ENCODE measurements at regions not wholly inside any gene's neighbourhood (a gene's known extent, or its start where the extent isn't known, plus 50 kb on each side); places are given as distances from the start of the nearest gene placed in this dataset.
A peak's percentile ranks its signal among the peaks of the same experiment; 100 is the strongest.

GRCh38 chr2:128789221-128789620 is 470.6 kb upstream of the HS6ST1 start:
- Histone ChIP-seq H3K27ac (no peak overlapping the region), H3K9me3 (no peaks in the 10 kb centered on the region), H3K36me3 (ENCODE audit: insufficient read depth in 1 of 2, low read depth in 1 of 2) (no peaks in the 10 kb centered on the region), H3K4me1 (no peaks in the 10 kb centered on the region), H3K4me3 (no peak overlapping the region), H3K27me3 (ENCODE audit: insufficient read depth in 3 of 3, low read length in 2 of 3) (no peaks in the 10 kb centered on the region)
- intact Hi-C loops (cut with DNase I), result no loop called here
- no peak for DNase-seq
- TF ChIP-seq CTCF (IDR thresholded peaks at IDR 0.05), result no peak
- 58 to 64% (median 60%) methylated on average over 6 of the region's 6 CpGs for WGBS, 3 donors
- no peak for ATAC-seq

- 84 to 86% (median 86%) methylated on average over 21 of the region's 21 CpGs for WGBS, 3 donors
- intact Hi-C loops (cut with DNase I), result loop anchor here in 1 of 2 donors (5.0 kb wide), 1 partner anchor 452 kb away; no protein-coding TSS in a partner anchor
- DNase-seq, result no peak
Observed at GRCh38 chr2:128789776-128790455, 471.2 kb upstream of the HS6ST1 start.

GRCh38 chr2:128790541-128791001 is 471.9 kb upstream of the HS6ST1 start:
- intact Hi-C loops (cut with DNase I), result loop anchor here in 1 of 2 donors (5.0 kb wide), 1 partner anchor 452 kb away; no protein-coding TSS in a partner anchor
- 76 to 79% (median 76%) methylated on average over 14 of the region's 14 CpGs for WGBS, 3 donors
- TF ChIP-seq CTCF (IDR thresholded peaks at IDR 0.05), result no peak
- no peak for ATAC-seq
- H3K36me3 ChIP-seq (ENCODE audit: insufficient read depth in 1 of 2, low read depth in 1 of 2), result no peaks in the 10 kb centered on the region
- no peak for DNase-seq
- no peak overlapping the region for H3K27ac ChIP-seq
- H3K27me3 ChIP-seq (ENCODE audit: insufficient read depth in 3 of 3, low read length in 2 of 3), result no peaks in the 10 kb centered on the region
- no peaks in the 10 kb centered on the region for H3K9me3 ChIP-seq
- H3K4me1 ChIP-seq, result no peaks in the 10 kb centered on the region
- H3K4me3 ChIP-seq, result no peak overlapping the region

More at GRCh38 chr2:128789776-128790455, 471.2 kb upstream of the HS6ST1 start:
- no peak for TF ChIP-seq CTCF (IDR thresholded peaks at IDR 0.05)
- H3K27ac ChIP-seq, result no peak overlapping the region
- H3K4me1 ChIP-seq, result no peaks in the 10 kb centered on the region
- H3K36me3 ChIP-seq (ENCODE audit: insufficient read depth in 1 of 2, low read depth in 1 of 2), result no peaks in the 10 kb centered on the region
- no peaks in the 10 kb centered on the region for H3K27me3 ChIP-seq (ENCODE audit: insufficient read depth in 3 of 3, low read length in 2 of 3)
- ATAC-seq, result no peak
- no peak overlapping the region for H3K4me3 ChIP-seq
- H3K9me3 ChIP-seq, result no peaks in the 10 kb centered on the region

- Histone ChIP-seq H3K27me3 (ENCODE audit: insufficient read depth in 3 of 3, low read length in 2 of 3) (no peaks in the 10 kb centered on the region), H3K27ac (no peak overlapping the region), H3K4me3 (no peak overlapping the region), H3K4me1 (no peaks in the 10 kb centered on the region), H3K36me3 (ENCODE audit: insufficient read depth in 1 of 2, low read depth in 1 of 2) (no peaks in the 10 kb centered on the region), H3K9me3 (no peaks in the 10 kb centered on the region)
- peak in 3 of 4 donors; percentile 16 to 26 (median 20) for ATAC-seq
- DNase-seq, result no peak
- TF ChIP-seq CTCF (IDR thresholded peaks at IDR 0.05), result no peak
- 76 to 79% (median 77%) methylated on average over 24 of the region's 24 CpGs for WGBS, 3 donors
- intact Hi-C loops (cut with DNase I), result loop anchor here in 1 of 2 donors (5.0 kb wide), 1 partner anchor 451 kb away; no protein-coding TSS in a partner anchor
Observed at GRCh38 chr2:128791120-128791984, 472.7 kb upstream of the HS6ST1 start.

Measured in psoas muscle (tissue), 7 donors.